ENCODE measurements at regions not wholly inside any gene's neighbourhood (a gene's known extent, or its start where the extent isn't known, plus 50 kb on each side); places are given as distances from the start of the nearest gene placed in this dataset.

DNA sequence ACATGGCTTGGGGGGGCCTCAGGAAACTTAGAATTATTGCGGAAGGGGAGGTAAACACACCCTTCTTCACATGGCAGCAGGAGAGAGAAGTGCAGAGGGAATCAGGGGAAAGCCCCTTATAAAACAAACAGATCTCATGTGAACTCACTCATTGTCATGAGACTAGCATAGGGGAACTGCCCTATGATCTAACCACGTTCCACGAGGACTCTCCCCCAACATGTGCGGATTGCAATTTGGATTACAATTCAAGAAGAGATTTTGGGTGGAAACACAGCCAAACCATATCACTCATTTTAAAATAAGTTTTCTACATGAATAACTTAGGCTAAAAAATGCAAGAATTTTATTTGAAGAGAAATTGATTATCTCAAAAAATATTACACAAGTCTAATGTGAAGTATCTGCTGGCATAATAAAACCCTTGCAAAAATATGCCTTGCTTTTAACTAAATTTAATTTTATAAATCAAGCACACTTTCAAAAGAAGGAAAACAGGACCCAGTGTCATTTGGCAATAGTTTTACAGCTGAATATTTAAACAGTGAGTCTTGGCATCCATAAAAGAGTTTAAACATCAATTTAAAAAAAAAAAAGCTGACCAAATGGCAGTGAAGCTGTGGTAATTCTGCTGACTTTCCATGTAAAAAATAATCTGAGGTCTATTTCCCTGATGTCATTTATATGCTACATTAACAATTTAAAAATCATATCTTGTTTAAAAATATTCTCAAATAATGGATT lies 1057.2 kb downstream of the NAALADL2 start:
- TF ChIP-seq FOXK1 (CRISPR knock-in tag; IDR thresholded peaks at IDR 0.05) (no peak), FOXP1 (CRISPR knock-in tag; IDR thresholded peaks at IDR 0.05; ENCODE audit: borderline replicate concordance) (no peak), NR2C2 (CRISPR knock-in tag; IDR thresholded peaks at IDR 0.05) (no peak)
- TF ChIP-seq, protein P1, sequence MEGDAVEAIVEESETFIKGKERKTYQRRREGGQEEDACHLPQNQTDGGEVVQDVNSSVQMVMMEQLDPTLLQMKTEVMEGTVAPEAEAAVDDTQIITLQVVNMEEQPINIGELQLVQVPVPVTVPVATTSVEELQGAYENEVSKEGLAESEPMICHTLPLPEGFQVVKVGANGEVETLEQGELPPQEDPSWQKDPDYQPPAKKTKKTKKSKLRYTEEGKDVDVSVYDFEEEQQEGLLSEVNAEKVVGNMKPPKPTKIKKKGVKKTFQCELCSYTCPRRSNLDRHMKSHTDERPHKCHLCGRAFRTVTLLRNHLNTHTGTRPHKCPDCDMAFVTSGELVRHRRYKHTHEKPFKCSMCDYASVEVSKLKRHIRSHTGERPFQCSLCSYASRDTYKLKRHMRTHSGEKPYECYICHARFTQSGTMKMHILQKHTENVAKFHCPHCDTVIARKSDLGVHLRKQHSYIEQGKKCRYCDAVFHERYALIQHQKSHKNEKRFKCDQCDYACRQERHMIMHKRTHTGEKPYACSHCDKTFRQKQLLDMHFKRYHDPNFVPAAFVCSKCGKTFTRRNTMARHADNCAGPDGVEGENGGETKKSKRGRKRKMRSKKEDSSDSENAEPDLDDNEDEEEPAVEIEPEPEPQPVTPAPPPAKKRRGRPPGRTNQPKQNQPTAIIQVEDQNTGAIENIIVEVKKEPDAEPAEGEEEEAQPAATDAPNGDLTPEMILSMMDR (IDR thresholded peaks at IDR 0.05): no peak
- TF ChIP-seq, protein P2, sequence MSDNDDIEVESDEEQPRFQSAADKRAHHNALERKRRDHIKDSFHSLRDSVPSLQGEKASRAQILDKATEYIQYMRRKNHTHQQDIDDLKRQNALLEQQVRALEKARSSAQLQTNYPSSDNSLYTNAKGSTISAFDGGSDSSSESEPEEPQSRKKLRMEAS (CRISPR knock-in tag; IDR thresholded peaks at IDR 0.05): no peak

Data from WTC11 (cell line).